Vagina (tissue), 2 donors: ENCODE measurements at regions not wholly inside any gene's neighbourhood (a gene's known extent, or its start where the extent isn't known, plus 50 kb on each side); places are given as distances from the start of the nearest gene placed in this dataset.

Experiments used
- CTCF ChIP-seq, 3 experiments: fragments of 450-650 bp in 2 of 3; fragments of 200-600 bp in 1 of 3; sonication (generic) in 1 of 3; IDR thresholded peaks; one replicate each; pipeline ENCODE4 v1.5.1; 2017 to 2019; ENCODE audit warnings: antibody characterized with exemption in 3 of 3, mild to moderate bottlenecking in 2 of 3, moderate library complexity in 2 of 3
- POLR2AphosphoS5 ChIP-seq, 2 donors: sonication (generic); formaldehyde crosslinking; IDR thresholded peaks; one replicate each; pipeline ENCODE4 v1.9.0; 2017; ENCODE audit warnings: antibody characterized with exemption in 2 of 2, mild to moderate bottlenecking in 2 of 2, low read depth in 1 of 2; ENCODE audit not compliant: insufficient read depth in 1 of 2

- TF ChIP-seq POLR2AphosphoS5 (IDR thresholded peaks at IDR 0.05; ENCODE audit: insufficient read depth in 1 of 2, low read depth in 1 of 2) (no peak), CTCF (IDR thresholded peaks at IDR 0.05) (no peak)
Observed at GRCh38 chr12:24172031-24172772, 222.7 kb upstream of the SOX5 start.
